Gastroesophageal sphincter (tissue), 3 donors: ENCODE measurements at regions not wholly inside any gene's neighbourhood (a gene's known extent, or its start where the extent isn't known, plus 50 kb on each side); places are given as distances from the start of the nearest gene placed in this dataset.

ENCODE experiments used
- EP300 ChIP-seq: sonication (generic); formaldehyde crosslinking; IDR thresholded peaks from one replicate; pipeline ENCODE4 v1.6.1; 2017; ENCODE audit warnings: antibody characterized with exemption, mild to moderate bottlenecking
- POLR2A ChIP-seq, 2 donors: fragments of 450-650 bp; IDR thresholded peaks; one replicate each; pipeline ENCODE4 v1.6.1; 2017; ENCODE audit warnings: antibody characterized with exemption in 2 of 2, mild to moderate bottlenecking in 2 of 2, moderate library complexity in 1 of 2
- POLR2AphosphoS5 ChIP-seq: sonication (generic); formaldehyde crosslinking; IDR thresholded peaks from one replicate; pipeline ENCODE4 v1.6.1; 2017; ENCODE audit warnings: antibody characterized with exemption
- TF ChIP-seq, protein P1 (sequence below), 4 experiments: fragments of 200-600 bp in 2 of 4; fragments of 450-650 bp in 2 of 4; sonication (generic) in 1 of 4; IDR thresholded peaks; one replicate each; pipeline ENCODE4 v1.5.1; 2017 to 2019; ENCODE audit warnings: antibody characterized with exemption in 4 of 4, mild to moderate bottlenecking in 2 of 4, moderate library complexity in 2 of 4

DNA sequence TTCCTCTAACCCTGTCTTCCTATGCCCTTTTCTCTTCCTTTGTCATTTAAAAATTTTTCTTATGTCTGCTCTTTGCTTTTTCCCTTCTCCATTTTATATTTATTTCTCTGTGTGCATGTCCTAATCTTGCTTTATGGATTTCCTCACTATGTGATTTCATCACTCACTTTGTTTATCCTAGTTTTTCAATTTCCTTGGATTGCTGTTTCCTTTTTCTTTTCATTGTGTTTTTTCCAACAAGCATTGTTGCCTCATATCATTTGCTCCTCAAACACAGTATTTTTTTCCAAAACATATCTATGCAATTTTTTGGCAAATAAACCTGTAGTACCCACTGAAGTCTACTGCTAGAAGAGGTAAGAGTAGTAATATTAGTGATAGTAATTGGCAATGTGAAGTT lies 67.4 kb upstream of the PNPT1 start:
- TF ChIP-seq EP300 (no peak), POLR2AphosphoS5 (no peak), POLR2A (IDR thresholded peaks at IDR 0.05) (no peak)
- TF ChIP-seq, protein P1, sequence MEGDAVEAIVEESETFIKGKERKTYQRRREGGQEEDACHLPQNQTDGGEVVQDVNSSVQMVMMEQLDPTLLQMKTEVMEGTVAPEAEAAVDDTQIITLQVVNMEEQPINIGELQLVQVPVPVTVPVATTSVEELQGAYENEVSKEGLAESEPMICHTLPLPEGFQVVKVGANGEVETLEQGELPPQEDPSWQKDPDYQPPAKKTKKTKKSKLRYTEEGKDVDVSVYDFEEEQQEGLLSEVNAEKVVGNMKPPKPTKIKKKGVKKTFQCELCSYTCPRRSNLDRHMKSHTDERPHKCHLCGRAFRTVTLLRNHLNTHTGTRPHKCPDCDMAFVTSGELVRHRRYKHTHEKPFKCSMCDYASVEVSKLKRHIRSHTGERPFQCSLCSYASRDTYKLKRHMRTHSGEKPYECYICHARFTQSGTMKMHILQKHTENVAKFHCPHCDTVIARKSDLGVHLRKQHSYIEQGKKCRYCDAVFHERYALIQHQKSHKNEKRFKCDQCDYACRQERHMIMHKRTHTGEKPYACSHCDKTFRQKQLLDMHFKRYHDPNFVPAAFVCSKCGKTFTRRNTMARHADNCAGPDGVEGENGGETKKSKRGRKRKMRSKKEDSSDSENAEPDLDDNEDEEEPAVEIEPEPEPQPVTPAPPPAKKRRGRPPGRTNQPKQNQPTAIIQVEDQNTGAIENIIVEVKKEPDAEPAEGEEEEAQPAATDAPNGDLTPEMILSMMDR (IDR thresholded peaks at IDR 0.05), result no peak
